UCSD-AML1 (cell line): ENCODE measurements at regions not wholly inside any gene's neighbourhood (a gene's known extent, or its start where the extent isn't known, plus 50 kb on each side); places are given as distances from the start of the nearest gene placed in this dataset.

Experiments
- DNase-seq: peaks from one replicate; lab custom pipeline; 2025; ENCODE audit not compliant: unreplicated experiment; lab: John Stamatoyannopoulos, UW

DNA sequence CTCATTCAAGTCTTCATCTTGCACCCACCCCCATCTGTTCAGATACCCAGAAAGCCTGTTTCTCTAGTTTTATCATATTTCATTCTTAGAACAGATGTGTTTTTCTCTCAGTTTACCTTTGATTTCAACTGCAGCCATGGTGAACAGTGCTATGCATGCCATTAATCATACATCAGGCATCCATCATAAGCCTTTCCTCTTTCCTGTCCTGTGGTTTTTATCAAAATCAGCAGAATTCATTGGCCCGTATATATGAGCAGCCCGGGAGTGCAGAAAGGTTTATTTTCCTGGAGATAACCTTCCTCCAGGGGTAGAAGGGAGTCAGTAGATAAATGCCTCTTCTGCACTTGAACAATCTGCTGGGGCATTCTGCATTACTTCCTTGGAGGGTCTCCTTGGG lies 65.7 kb downstream of the IL21 start:
- DNase-seq: no peak

- DNase-seq: no peak
Observed at GRCh38 chr4:122553432-122553831, 67.4 kb downstream of the IL21 start.

DNA sequence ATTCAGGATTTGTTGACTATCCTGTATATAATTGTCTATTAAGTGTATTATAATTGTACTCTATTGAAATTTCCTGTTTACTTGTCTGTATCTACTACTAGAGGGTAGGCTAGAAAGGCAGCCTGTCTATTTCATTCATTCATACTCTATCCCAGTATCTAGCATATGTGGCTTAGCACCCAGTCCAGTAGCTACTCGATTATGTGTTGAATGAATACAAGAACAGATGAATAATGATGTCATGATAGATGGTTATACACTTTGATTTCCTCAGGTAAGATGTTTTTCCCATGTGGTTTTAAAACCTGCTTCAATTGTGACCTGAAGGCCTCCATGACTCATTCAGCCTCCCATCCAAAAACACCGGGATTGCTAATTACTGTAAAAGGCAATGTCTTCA lies 68.0 kb downstream of the IL21 start:
- no peak for DNase-seq

GRCh38 chr4:122548886-122549630 lies 71.8 kb downstream of the IL21 start:
- DNase-seq: no peak

DNA sequence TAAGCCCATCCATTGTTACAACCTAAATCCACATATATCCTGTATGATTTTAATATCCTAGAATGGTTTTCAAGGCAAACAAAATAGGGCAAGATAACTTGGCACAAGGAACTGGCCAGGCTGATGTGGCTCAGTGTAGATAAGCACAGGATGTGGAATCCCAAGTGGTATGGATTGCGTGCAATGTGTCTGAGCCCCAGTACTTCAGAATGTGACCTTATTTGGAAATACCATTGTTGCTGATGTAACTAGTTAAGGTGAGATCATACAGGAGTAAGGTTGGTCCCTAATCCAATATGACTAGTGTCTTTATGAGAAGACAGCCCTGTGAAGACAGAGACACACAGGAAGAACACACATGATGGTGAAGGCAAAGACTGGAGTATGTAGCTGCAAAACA lies 72.4 kb downstream of the IL21 start:
- DNase-seq: peak; percentile 7

DNA sequence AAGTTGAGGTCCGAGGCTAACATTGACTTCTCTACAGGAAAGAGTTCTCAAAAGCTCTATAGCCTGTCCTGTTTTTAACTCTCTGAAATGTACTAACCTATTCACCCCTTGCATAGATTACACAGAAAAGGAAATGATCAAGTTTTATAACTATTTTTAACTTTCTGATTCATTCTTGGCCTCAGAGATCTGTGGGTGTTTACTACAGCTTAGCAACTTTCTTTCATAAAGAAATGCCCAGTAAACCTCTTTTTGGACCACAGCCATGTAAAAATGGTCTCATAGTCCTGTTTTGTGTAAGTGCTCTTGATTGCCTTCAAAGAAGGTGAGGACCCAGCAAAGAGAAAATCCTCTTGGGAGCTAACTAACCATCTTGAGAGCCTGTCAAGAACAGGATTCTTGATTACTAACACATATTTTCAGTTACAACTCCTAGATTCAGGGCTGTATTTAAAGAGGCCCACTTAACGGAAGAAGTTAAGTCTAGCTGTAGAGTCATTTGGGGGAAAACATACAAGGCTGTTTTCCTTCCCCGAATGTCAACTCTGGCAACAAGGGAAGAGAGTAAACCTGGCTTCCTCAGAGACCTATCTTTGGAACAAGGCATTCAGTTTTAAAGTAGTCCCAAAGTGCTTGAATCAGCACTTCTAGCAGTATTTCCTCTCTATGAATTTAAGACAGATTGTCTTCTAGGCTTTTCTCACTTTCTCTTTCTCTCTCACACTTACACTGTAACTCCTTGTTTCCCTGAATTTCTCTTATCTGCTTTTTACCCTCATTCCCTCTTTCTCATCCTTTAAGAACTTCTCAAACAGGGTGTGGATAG lies 78.2 kb downstream of the IL21 start:
- no peak for DNase-seq

- DNase-seq: no peak
Observed at GRCh38 chr4:122541996-122542395, 78.9 kb downstream of the IL21 start.

GRCh38 chr4:122540838-122541237 lies 80.0 kb downstream of the IL21 start:
- no peak for DNase-seq

GRCh38 chr4:122539861-122540465 lies 80.9 kb downstream of the IL21 start:
- no peak for DNase-seq

DNA sequence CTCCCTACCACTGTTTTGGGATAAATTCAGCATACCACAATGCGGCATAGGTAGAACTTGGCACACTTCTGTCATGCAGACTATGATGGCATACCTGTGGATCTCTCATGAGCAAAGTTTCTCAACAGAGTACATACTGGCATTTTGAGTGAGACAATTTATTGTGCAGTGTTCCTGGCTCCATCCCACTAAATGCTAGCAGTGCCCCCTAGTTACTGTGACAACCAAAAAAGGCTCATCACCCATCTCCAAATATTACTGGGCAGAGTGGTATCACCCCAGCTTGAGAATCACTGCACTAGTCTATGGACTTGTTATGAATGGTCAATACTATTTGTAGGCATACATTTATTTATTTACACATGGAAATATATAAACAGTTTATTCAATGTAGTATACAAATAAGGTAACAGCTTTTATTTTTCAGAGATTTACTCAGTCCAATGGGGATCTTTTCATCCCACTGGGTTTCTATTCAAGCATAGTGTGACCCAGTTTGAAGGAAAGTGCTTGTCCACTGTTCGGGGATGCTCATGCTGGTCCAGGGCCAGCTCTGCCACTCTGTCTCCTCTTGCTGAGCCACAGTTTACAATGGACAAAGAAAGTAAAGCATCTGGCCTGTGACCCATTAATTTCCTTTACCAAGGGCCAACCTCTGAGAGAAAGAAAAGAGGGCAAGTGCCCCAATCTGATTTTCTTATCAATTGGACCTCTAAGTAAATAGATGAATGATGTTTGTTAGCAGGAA lies 81.0 kb upstream of the IL2 start:
- DNase-seq: no peak

DNA sequence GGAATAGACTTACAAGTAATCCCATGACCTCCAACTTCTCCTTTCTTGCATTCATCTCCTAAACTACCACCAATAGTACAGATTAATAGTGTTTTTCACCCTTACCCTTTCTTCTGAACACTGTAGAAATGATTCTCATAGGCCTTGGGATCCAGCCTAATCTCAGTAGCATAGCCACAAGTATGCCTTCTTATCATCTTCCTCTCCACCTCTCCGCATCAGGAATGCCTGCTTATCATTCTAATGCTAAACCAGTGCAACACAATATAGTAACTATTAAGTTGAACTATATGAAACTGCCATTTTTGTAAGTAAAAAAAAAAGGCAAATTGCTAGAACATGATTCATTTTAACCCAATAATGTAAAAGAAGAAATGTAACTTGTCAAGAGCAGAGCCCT lies 79.5 kb upstream of the IL2 start:
- DNase-seq: no peak

DNA sequence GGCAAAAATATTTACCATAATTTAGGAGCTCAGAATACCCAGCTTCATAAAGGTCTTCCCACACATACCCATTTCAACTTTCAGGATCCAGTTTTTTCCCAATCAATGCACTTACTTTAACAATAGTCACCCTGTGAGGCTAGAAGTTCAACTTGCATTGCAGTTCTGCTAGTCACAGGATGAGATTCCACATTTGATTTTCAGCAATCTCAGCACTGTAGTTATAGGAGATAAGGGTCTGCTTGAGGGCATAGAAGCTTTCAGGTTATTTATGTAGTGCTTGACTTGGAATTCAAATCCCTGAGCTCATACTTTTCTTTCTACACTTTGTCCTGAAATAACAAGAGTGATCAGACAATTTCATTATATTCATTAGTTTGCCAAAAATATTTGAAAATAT lies 78.3 kb upstream of the IL2 start:
- DNase-seq: no peak

GRCh38 chr4:122533841-122534240 lies 77.3 kb upstream of the IL2 start:
- no peak for DNase-seq

DNA sequence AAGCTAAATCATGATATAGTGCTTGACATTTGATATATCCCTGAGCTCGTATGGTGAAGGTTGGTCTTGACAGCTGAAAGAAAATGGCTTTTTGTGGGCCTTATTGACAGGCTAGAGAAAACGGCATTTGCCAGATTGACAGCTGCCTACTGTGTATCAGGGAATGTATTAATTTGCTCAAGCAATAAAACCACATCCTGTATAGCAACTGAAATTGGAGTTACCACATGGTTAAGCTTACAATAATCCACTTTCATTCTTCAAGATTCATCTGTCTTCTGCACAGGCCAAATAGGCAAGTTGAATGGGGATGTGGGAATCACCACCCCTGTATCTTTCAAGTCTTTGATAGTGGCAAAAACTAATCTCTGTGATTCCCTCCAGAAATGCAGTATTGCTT lies 76.2 kb upstream of the IL2 start:
- no peak for DNase-seq

GRCh38 chr4:122531514-122531913 lies 75.0 kb upstream of the IL2 start:
- DNase-seq: no peak

DNA sequence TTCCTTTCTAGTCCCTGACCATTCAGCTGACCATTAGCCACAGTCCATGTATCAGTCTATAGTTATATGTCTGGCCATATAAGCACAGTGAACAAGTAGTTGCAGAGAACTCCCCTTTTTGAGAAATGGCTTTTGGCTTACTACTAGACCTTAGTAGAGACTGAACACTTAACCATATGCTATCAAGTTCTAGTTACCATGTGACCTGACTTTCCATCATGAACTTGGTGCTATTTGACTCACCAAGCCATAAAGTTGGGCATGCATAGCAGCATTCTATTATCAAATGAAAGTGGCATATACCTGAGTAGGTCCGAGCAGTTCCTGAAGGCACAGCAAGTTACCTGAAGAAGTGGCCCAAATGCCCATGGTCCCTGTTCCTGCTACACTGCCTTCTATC lies 74.5 kb upstream of the IL2 start:
- DNase-seq: no peak

DNA sequence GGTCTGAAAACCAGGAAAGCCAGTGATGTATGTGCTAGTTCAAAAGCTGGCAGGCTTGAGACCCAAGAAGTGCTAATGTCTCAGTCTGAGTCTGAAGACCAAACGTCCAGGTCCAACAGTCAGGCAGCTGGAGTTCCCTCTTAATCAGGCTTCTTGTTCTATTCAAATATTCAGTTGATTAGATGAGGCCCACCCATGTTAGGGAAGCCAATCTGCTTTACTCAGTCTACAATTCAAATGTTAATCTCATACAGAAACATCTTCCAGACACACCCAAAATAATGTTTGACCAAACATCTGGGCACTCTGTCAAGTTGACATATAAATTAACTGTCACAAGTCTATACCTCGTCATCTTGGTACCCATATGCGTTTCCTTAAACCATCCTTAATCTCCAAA lies 72.4 kb upstream of the IL2 start:
- no peak for DNase-seq

DNA sequence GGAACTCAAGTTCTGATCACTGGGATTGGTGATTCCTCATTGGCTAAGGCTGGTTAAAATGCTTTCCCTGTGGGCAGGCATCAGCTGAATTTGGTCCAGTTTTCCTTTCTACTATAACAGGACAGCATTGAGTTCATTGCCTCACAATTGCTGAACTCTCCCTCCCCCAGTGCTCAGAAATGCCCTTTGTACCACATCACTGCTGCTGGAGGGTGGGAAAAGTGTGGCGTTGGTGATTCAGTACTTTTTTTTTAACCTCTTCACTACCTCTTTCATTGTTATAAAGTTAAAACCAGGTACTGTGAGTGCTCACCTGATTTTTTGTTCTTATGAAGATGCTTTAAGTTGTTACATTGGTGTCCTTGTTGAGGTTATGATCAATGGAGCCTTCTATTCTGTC lies 69.3 kb upstream of the IL2 start:
- no peak for DNase-seq

DNA sequence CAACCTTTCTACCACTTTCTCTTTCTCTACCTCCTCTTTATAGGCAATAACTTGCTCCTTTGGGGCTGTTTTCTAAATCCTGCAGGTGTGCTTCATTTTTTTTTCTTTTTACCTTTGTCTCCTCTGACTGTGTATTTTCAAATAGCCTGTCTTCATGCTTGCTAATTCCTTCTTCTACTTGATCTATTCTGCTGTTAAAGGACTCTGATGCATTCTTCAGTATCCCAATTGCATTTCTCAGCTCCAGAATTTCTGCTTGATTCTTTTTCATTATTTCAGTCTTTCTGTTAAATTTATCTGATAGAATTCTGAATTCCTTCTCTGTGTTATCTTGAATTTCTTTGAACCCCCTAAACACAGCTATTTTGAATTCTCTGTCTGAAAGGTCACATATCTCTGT lies 67.7 kb upstream of the IL2 start:
- DNase-seq: no peak

- DNase-seq: no peak
Observed at GRCh38 chr4:122522944-122523343, 66.4 kb upstream of the IL2 start.

DNA sequence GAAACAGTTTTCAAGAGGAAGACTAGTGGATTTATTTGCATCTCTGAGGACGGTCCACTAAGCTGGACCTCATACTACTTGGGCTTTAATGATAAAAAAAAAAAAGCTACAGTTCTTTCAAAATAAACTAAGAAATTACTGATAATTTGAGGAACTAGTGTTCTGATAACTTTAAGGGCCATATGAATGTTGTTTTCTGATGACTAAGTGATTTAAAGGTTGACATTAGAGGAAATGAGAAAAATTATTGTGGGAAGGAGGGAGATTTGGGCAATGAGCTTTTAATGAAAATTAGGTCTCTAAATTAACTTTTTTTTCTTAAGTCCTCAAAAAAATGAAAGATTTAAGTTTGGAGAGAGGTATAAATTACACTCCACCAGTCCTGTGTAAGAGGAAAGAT lies 60.8 kb upstream of the IL2 start:
- no peak for DNase-seq

- DNase-seq: no peak
Observed at GRCh38 chr4:122516376-122516775, 59.9 kb upstream of the IL2 start.
